ENCODE measurements at regions not wholly inside any gene's neighbourhood (a gene's known extent, or its start where the extent isn't known, plus 50 kb on each side); places are given as distances from the start of the nearest gene placed in this dataset.

GRCh38 chr18:64994370-64994769 lies 756.4 kb upstream of the CDH7 start:
- intact Hi-C loops (cut with micrococcal nuclease), result loop anchor here (5.0 kb wide), 1 partner anchor 48 kb away; no protein-coding TSS in a partner anchor
- CTCF ChIA-PET, result no interaction called here
- no peak for TF ChIP-seq CTCF (IDR thresholded peaks at IDR 0.05)
- POLR2A ChIA-PET, result no interaction called here
- H3K4me3 Mint-ChIP-seq, result no peak overlapping the region
- H3K36me3 Mint-ChIP-seq (ENCODE audit: low read depth), result no peaks in the 10 kb centered on the region
- H3K9me3 Mint-ChIP-seq, result no peaks in the 10 kb centered on the region
- H3K27me3 Mint-ChIP-seq, result no peaks in the 10 kb centered on the region
- ATAC-seq (ENCODE audit: low read depth) (no peak), DNase-seq (no peak)
- no peak overlapping the region for H3K27ac Mint-ChIP-seq
- no peaks in the 10 kb centered on the region for H3K4me1 Mint-ChIP-seq

DNA sequence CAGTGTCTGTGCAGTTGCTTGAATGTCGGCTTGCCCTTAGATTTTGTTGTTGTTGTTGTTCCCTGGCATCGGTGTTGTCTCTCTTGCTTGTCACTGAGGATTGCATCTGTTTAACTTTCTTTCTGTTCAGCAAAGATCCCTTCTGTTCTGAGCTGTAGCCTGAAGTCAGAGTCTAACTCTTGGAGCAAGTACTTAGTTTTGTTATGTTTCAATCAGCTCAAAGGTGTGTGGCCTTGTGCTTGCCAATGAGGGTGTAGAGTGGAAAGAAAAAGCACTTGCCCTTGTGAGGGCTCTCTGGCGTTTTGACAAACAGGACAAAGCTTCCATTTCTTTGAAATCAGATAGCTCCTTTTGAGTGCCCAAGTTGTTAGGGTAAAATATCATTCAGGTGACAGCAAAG lies 757.1 kb upstream of the CDH7 start:
- Mint-ChIP-seq H3K9me3 (no peaks in the 10 kb centered on the region), H3K27me3 (no peaks in the 10 kb centered on the region), H3K4me1 (no peaks in the 10 kb centered on the region), H3K27ac (no peak overlapping the region), H3K36me3 (ENCODE audit: low read depth) (no peaks in the 10 kb centered on the region), H3K4me3 (no peak overlapping the region)
- ATAC-seq (ENCODE audit: low read depth) (no peak), DNase-seq (no peak)
- ChIA-PET POLR2A (no interaction called here), CTCF (no interaction called here)
- TF ChIP-seq CTCF (IDR thresholded peaks at IDR 0.05), result no peak
- intact Hi-C loops (cut with micrococcal nuclease), result loop anchor here (5.0 kb wide), 1 partner anchor 49 kb away; no protein-coding TSS in a partner anchor

GRCh38 chr18:64992654-64993053 lies 758.2 kb upstream of the CDH7 start:
- TF ChIP-seq CTCF (IDR thresholded peaks at IDR 0.05), result no peak
- Mint-ChIP-seq H3K27ac (no peak overlapping the region), H3K4me3 (no peak overlapping the region), H3K27me3 (no peaks in the 10 kb centered on the region), H3K36me3 (ENCODE audit: low read depth) (no peaks in the 10 kb centered on the region), H3K4me1 (no peaks in the 10 kb centered on the region), H3K9me3 (no peaks in the 10 kb centered on the region)
- ATAC-seq (ENCODE audit: low read depth) (no peak), DNase-seq (no peak)
- CTCF ChIA-PET, result no interaction called here
- POLR2A ChIA-PET, result no interaction called here
- intact Hi-C loops (cut with micrococcal nuclease), result loop anchor here (5.0 kb wide), 1 partner anchor 50 kb away; no protein-coding TSS in a partner anchor

- H3K27me3 Mint-ChIP-seq, result no peaks in the 10 kb centered on the region
- POLR2A ChIA-PET, result no interaction called here
- no peaks in the 10 kb centered on the region for H3K4me1 Mint-ChIP-seq
- H3K4me3 Mint-ChIP-seq, result no peak overlapping the region
- H3K9me3 Mint-ChIP-seq, result no peaks in the 10 kb centered on the region
- CTCF ChIA-PET, result no interaction called here
- ATAC-seq (ENCODE audit: low read depth) (no peak), DNase-seq (no peak)
- intact Hi-C loops (cut with micrococcal nuclease), result loop anchor here (5.0 kb wide), 1 partner anchor 51 kb away; no protein-coding TSS in a partner anchor
- TF ChIP-seq CTCF (IDR thresholded peaks at IDR 0.05), result no peak
- H3K27ac Mint-ChIP-seq, result no peak overlapping the region
- no peaks in the 10 kb centered on the region for H3K36me3 Mint-ChIP-seq (ENCODE audit: low read depth)
These were observed 759.7 kb upstream of the CDH7 start for GRCh38 chr18:64991102-64991501.

GRCh38 chr18:64986906-64987495 lies 763.8 kb upstream of the CDH7 start:
- Mint-ChIP-seq H3K36me3 (ENCODE audit: low read depth) (no peaks in the 10 kb centered on the region), H3K27ac (no peak overlapping the region), H3K9me3 (no peaks in the 10 kb centered on the region), H3K4me3 (no peak overlapping the region), H3K27me3 (no peaks in the 10 kb centered on the region), H3K4me1 (no peaks in the 10 kb centered on the region)
- ATAC-seq (ENCODE audit: low read depth), result no peak
- intact Hi-C loops (cut with micrococcal nuclease), result no loop called here
- POLR2A ChIA-PET, result no interaction called here
- no peak for TF ChIP-seq CTCF (IDR thresholded peaks at IDR 0.05)
- no peak for DNase-seq
- CTCF ChIA-PET, result no interaction called here
